ENCODE measurements at regions not wholly inside any gene's neighbourhood (a gene's known extent, or its start where the extent isn't known, plus 50 kb on each side); places are given as distances from the start of the nearest gene placed in this dataset.

DNA sequence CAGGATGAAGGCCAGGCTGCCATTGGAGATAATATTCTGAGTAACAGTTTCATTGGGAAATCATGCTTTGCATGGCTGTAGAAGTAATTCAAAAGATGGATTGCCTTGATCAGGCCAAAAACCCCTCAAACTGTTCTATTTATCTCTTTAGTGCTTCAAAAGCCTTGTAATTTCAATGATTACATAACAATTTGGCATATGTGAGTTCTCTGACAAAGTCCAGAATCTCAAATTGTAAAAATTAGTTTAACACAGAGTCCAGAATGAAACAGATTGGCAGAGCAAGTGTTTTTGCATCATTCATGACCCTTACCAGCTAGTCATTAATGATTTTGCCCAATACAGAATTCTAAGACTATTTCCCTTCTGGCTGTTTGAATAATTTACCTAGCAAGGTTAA, 347.3 kb downstream of the SPRY1 start:
- H3K27me3 ChIP-seq (replicated peaks in 1 of 7) = peaks cover 0 to 4% (median 0%) of the 10 kb centered on the region in 7 donors
- intact Hi-C loops (cut with DNase I; ENCODE audit: low total_unique reads) = no loop called here
- TF ChIP-seq, protein P1, sequence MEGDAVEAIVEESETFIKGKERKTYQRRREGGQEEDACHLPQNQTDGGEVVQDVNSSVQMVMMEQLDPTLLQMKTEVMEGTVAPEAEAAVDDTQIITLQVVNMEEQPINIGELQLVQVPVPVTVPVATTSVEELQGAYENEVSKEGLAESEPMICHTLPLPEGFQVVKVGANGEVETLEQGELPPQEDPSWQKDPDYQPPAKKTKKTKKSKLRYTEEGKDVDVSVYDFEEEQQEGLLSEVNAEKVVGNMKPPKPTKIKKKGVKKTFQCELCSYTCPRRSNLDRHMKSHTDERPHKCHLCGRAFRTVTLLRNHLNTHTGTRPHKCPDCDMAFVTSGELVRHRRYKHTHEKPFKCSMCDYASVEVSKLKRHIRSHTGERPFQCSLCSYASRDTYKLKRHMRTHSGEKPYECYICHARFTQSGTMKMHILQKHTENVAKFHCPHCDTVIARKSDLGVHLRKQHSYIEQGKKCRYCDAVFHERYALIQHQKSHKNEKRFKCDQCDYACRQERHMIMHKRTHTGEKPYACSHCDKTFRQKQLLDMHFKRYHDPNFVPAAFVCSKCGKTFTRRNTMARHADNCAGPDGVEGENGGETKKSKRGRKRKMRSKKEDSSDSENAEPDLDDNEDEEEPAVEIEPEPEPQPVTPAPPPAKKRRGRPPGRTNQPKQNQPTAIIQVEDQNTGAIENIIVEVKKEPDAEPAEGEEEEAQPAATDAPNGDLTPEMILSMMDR (IDR thresholded peaks at IDR 0.05 in 8 of 11, conservative IDR thresholded peaks at IDR 0.05 in 3 of 11) = no peak
- TF ChIP-seq POLR2AphosphoS5 (IDR thresholded peaks at IDR 0.05) (no peak), POLR2A (IDR thresholded peaks at IDR 0.05) (no peak)
- no peaks in the 10 kb centered on the region for H3K36me3 ChIP-seq
- no peak overlapping the region for H3K27ac ChIP-seq
- DNase-seq = no peak
- H3K4me1 ChIP-seq = peaks cover 0 to 14% (median 5%) of the 10 kb centered on the region in 6 donors
- H3K9me3 ChIP-seq = no peaks in the 10 kb centered on the region
- H3K4me3 ChIP-seq = no peak overlapping the region

DNA sequence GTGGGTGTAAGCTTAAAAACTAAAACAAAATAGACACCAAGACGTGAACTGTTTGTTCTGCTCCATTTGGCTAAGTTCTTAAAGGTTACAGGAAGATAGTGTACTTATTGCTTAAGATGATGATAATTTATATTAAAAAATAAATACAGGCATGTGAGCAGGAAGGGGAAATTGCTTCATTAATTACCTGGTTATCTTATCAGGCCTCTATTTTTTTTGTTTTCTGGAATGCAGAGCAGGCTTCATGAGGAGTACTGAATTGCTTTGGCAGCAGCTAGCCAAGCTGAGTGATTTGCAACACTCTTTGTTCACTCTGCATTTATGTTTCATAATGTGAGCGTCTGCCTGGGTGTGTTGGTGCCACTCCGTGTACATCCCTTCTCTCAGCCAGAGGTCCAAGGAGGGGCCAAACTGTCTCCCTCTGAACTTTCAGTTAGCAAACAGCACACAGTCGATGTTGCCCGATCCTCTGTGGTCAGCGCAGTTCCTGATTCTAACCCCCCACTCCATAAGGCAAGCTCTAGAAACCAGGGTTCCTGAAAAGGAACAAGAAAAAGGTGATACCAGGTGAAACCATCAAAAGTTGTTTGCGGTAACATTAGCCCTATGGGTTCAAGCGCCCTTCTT, 348.2 kb downstream of the SPRY1 start:
- no peak for DNase-seq
- H3K27ac ChIP-seq = no peak overlapping the region
- TF ChIP-seq, protein P1 (IDR thresholded peaks at IDR 0.05 in 8 of 11, conservative IDR thresholded peaks at IDR 0.05 in 3 of 11) = no peak
- H3K9me3 ChIP-seq = no peaks in the 10 kb centered on the region
- 23 to 39% (median 30%) methylated on average over 8 of the region's 8 CpGs for WGBS, 5 donors
- intact Hi-C loops (cut with DNase I; ENCODE audit: low total_unique reads) = no loop called here
- H3K4me1 ChIP-seq = peaks cover 0 to 21% (median 5%) of the 10 kb centered on the region in 6 donors
- no peak overlapping the region for H3K4me3 ChIP-seq
- H3K27me3 ChIP-seq (replicated peaks in 1 of 7) = peaks cover 0 to 4% (median 0%) of the 10 kb centered on the region in 7 donors
- H3K36me3 ChIP-seq = no peaks in the 10 kb centered on the region

DNA sequence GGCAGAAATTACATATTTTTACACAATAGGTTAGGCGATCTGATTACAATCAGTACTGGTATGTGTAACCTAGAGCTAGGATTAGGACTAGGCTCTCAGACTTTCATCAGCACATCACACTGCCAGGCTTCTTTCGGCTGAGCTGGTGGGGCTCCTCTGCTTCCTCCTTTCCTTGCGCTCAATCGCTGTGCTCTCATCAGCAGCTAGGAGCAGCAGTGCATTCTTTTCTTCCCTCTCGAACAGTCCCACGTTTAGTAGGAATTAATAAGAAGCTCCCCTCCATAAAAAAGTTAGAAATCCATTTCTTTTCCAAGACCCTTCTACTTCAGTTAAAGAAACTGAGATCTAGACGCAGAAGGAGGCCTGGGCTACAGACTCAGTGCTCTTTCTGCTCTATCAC, 350.4 kb downstream of the SPRY1 start:
- H3K27me3 ChIP-seq (replicated peaks in 1 of 7) = peaks cover 0 to 4% (median 0%) of the 10 kb centered on the region in 7 donors
- WGBS, 5 donors = 41 to 56% (median 49%) methylated on average over 7 of the region's 7 CpGs
- no peaks in the 10 kb centered on the region for H3K9me3 ChIP-seq
- H3K36me3 ChIP-seq = no peaks in the 10 kb centered on the region
- H3K4me3 ChIP-seq = no peak overlapping the region
- intact Hi-C loops (cut with DNase I; ENCODE audit: low total_unique reads) = no loop called here
- peaks cover 0 to 26% (median 5%) of the 10 kb centered on the region in 6 donors for H3K4me1 ChIP-seq
- TF ChIP-seq POLR2A (IDR thresholded peaks at IDR 0.05) (no peak), POLR2AphosphoS5 (IDR thresholded peaks at IDR 0.05) (no peak)
- TF ChIP-seq, protein P1 (IDR thresholded peaks at IDR 0.05 in 8 of 11, conservative IDR thresholded peaks at IDR 0.05 in 3 of 11) = no peak
- DNase-seq = no peak
- no peak overlapping the region for H3K27ac ChIP-seq

DNA sequence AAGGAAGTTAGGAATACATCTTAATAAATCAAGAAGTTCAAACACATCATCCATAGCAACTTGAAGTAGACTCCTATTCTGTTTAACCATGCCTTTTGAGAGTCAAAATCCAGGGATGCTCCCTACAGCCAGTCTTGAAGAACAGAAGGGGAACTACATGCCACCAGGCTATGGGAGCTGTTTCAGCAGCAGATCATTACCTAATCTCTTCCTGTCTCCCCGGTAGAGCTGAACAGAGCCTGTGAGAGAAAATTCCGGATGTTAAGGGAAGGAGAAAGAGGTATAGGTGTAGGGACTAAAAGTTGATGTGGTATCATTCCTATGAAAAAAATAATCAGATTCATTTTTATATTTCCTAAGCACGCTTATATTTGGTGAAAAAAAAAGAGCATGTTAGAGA, 352.2 kb downstream of the SPRY1 start:
- Histone ChIP-seq H3K27me3 (replicated peaks in 1 of 7) (peaks cover 0 to 4% (median 0%) of the 10 kb centered on the region in 7 donors), H3K27ac (peak overlapping the region in 3 of 8 donors; percentile 5 to 50 (median 40)), H3K4me1 (peaks cover 0 to 26% (median 4%) of the 10 kb centered on the region in 6 donors), H3K9me3 (no peaks in the 10 kb centered on the region), H3K4me3 (no peak overlapping the region), H3K36me3 (no peaks in the 10 kb centered on the region)
- 38 to 53% (median 47%) methylated on average over 3 of the region's 3 CpGs for WGBS, 5 donors
- TF ChIP-seq POLR2A (IDR thresholded peaks at IDR 0.05) = no peak
- TF ChIP-seq, protein P1 (IDR thresholded peaks at IDR 0.05 in 8 of 11, conservative IDR thresholded peaks at IDR 0.05 in 3 of 11) = no peak
- intact Hi-C loops (cut with DNase I; ENCODE audit: low total_unique reads) = no loop called here
- no peak for DNase-seq
